ENCODE measurements at regions not wholly inside any gene's neighbourhood (a gene's known extent, or its start where the extent isn't known, plus 50 kb on each side); places are given as distances from the start of the nearest gene placed in this dataset.

- H3K27ac Mint-ChIP-seq (ENCODE audit: unreplicated experiment): no peak overlapping the region
- no peaks in the 10 kb centered on the region for H3K36me3 Mint-ChIP-seq (ENCODE audit: unreplicated experiment)
- no peak overlapping the region for H3K4me3 Mint-ChIP-seq (ENCODE audit: unreplicated experiment)
- H3K9me3 Mint-ChIP-seq (ENCODE audit: unreplicated experiment): no peaks in the 10 kb centered on the region
- peaks cover 38% of the 10 kb centered on the region for H3K4me1 Mint-ChIP-seq (ENCODE audit: low read depth, unreplicated experiment)
- TF ChIP-seq CTCF (IDR thresholded peaks at IDR 0.05; ENCODE audit: partially characterized antibody, unreplicated experiment): no peak
- no peaks in the 10 kb centered on the region for H3K27me3 Mint-ChIP-seq (ENCODE audit: unreplicated experiment)
- no peak for DNase-seq
These were observed 1671.5 kb upstream of the SLC10A2 start for GRCh38 chr13:104737713-104738112.

- H3K9me3 Mint-ChIP-seq (ENCODE audit: unreplicated experiment): no peaks in the 10 kb centered on the region
- H3K36me3 Mint-ChIP-seq (ENCODE audit: unreplicated experiment): no peaks in the 10 kb centered on the region
- no peak for DNase-seq
- no peak for TF ChIP-seq CTCF (IDR thresholded peaks at IDR 0.05; ENCODE audit: partially characterized antibody, unreplicated experiment)
- H3K27ac Mint-ChIP-seq (ENCODE audit: unreplicated experiment): no peak overlapping the region
- H3K4me3 Mint-ChIP-seq (ENCODE audit: unreplicated experiment): no peak overlapping the region
- peaks cover 19% of the 10 kb centered on the region for H3K4me1 Mint-ChIP-seq (ENCODE audit: low read depth, unreplicated experiment)
- no peaks in the 10 kb centered on the region for H3K27me3 Mint-ChIP-seq (ENCODE audit: unreplicated experiment)
These were observed 1667.2 kb upstream of the SLC10A2 start for GRCh38 chr13:104733427-104733826.

- TF ChIP-seq CTCF (IDR thresholded peaks at IDR 0.05; ENCODE audit: partially characterized antibody, unreplicated experiment): no peak
These were observed 1648.9 kb upstream of the SLC10A2 start for GRCh38 chr13:104715111-104715510.

GRCh38 chr13:104705031-104705750, 1639.0 kb upstream of the SLC10A2 start:
- Mint-ChIP-seq H3K27me3 (ENCODE audit: unreplicated experiment) (no peaks in the 10 kb centered on the region), H3K27ac (ENCODE audit: unreplicated experiment) (no peak overlapping the region), H3K36me3 (ENCODE audit: unreplicated experiment) (no peaks in the 10 kb centered on the region), H3K4me3 (ENCODE audit: unreplicated experiment) (no peak overlapping the region), H3K4me1 (ENCODE audit: low read depth, unreplicated experiment) (no peaks in the 10 kb centered on the region), H3K9me3 (ENCODE audit: unreplicated experiment) (no peaks in the 10 kb centered on the region)
- TF ChIP-seq CTCF (IDR thresholded peaks at IDR 0.05; ENCODE audit: partially characterized antibody, unreplicated experiment): no peak
- DNase-seq: no peak

More at GRCh38 chr13:104715111-104715510, 1648.9 kb upstream of the SLC10A2 start:
- DNase-seq: no peak
- peaks cover 3% of the 10 kb centered on the region for H3K27me3 Mint-ChIP-seq (ENCODE audit: unreplicated experiment)
- no peak overlapping the region for H3K27ac Mint-ChIP-seq (ENCODE audit: unreplicated experiment)
- H3K4me3 Mint-ChIP-seq (ENCODE audit: unreplicated experiment): no peak overlapping the region
- no peaks in the 10 kb centered on the region for H3K9me3 Mint-ChIP-seq (ENCODE audit: unreplicated experiment)
- H3K36me3 Mint-ChIP-seq (ENCODE audit: unreplicated experiment): no peaks in the 10 kb centered on the region
- H3K4me1 Mint-ChIP-seq (ENCODE audit: low read depth, unreplicated experiment): no peaks in the 10 kb centered on the region

GRCh38 chr13:104701591-104701990, 1635.4 kb upstream of the SLC10A2 start:
- no peaks in the 10 kb centered on the region for H3K36me3 Mint-ChIP-seq (ENCODE audit: unreplicated experiment)
- H3K4me1 Mint-ChIP-seq (ENCODE audit: low read depth, unreplicated experiment): peaks cover 2% of the 10 kb centered on the region
- H3K4me3 Mint-ChIP-seq (ENCODE audit: unreplicated experiment): no peak overlapping the region
- no peak for TF ChIP-seq CTCF (IDR thresholded peaks at IDR 0.05; ENCODE audit: partially characterized antibody, unreplicated experiment)
- DNase-seq: no peak
- no peak overlapping the region for H3K27ac Mint-ChIP-seq (ENCODE audit: unreplicated experiment)
- no peaks in the 10 kb centered on the region for H3K27me3 Mint-ChIP-seq (ENCODE audit: unreplicated experiment)
- no peaks in the 10 kb centered on the region for H3K9me3 Mint-ChIP-seq (ENCODE audit: unreplicated experiment)
